ENCODE measurements at regions not wholly inside any gene's neighbourhood (a gene's known extent, or its start where the extent isn't known, plus 50 kb on each side); places are given as distances from the start of the nearest gene placed in this dataset.

GRCh38 chr10:61097026-61097425 lies 153.0 kb upstream of the RHOBTB1 start (continued):
- no peak for TF ChIP-seq ATF6 (CRISPR knock-in tag; conservative IDR thresholded peaks at IDR 0.05)
- TF ChIP-seq ZNF549 (CRISPR knock-in tag; IDR thresholded peaks at IDR 0.05) = no peak
- TF ChIP-seq ZNF451 (CRISPR knock-in tag; IDR thresholded peaks at IDR 0.05) = no peak
- TF ChIP-seq ZNF331 (CRISPR knock-in tag; IDR thresholded peaks at IDR 0.05) = no peak
- TF ChIP-seq ZNF333 (CRISPR knock-in tag; IDR thresholded peaks at IDR 0.05; ENCODE audit: borderline replicate concordance) = no peak
- no peak for TF ChIP-seq MTA1 (CRISPR knock-in tag; IDR thresholded peaks at IDR 0.05; ENCODE audit: borderline replicate concordance)
- no peak for TF ChIP-seq ZNF407 (CRISPR knock-in tag; IDR thresholded peaks at IDR 0.05; ENCODE audit: not compliant biosample characterization)
- no peak for TF ChIP-seq HIC2 (CRISPR knock-in tag; IDR thresholded peaks at IDR 0.05; ENCODE audit: low read depth)
- TF ChIP-seq GATAD2A (CRISPR knock-in tag; IDR thresholded peaks at IDR 0.05) = no peak
- TF ChIP-seq SRF (IDR thresholded peaks at IDR 0.05; ENCODE audit: low read depth, low read length) = no peak
